ENCODE measurements at regions not wholly inside any gene's neighbourhood (a gene's known extent, or its start where the extent isn't known, plus 50 kb on each side); places are given as distances from the start of the nearest gene placed in this dataset.

DNA sequence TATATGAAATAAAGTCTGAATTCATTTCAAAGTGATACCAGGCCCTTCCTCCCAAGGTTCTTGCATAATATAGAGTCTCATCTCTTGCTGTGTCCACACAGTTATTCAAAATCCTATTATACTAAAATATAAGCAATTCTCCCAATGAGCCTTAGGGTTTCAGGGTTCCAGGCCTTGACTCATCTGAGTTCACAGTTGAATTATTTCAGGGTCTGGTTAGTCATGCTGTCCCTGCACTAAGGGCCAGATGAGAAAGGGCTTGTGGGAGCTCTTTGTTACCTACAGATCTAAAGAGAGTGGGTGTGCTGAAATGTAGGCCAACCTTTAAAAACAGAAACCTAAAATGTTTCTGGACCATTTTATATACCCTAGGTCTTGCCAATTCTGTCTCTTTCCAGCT lies 337.5 kb upstream of the LRRC7 start:
- TF ChIP-seq CTCF (IDR thresholded peaks at IDR 0.05) = no peak
- no peak for TF ChIP-seq POLR2A (IDR thresholded peaks at IDR 0.05)
